Ovary (tissue), 3 donors: ENCODE measurements at regions not wholly inside any gene's neighbourhood (a gene's known extent, or its start where the extent isn't known, plus 50 kb on each side); places are given as distances from the start of the nearest gene placed in this dataset.

Experiments
- POLR2A ChIP-seq: fragments of 450-650 bp; IDR thresholded peaks from one replicate; pipeline ENCODE4 v1.6.1; 2017; ENCODE audit warnings: antibody characterized with exemption, mild to moderate bottlenecking, moderate library complexity
- TF ChIP-seq, protein P1 (sequence below), 3 donors: fragments of 450-650 bp in 2 of 3; fragments of 200-600 bp in 1 of 3; IDR thresholded peaks; one replicate each; pipeline versions ENCODE4 v1.5.1 to v1.8.0; 2016 to 2022; ENCODE audit warnings: antibody characterized with exemption in 3 of 3, mild to moderate bottlenecking in 1 of 3
- donor health status: DM: no; HTN: no; CAD: no.

GRCh38 chr6:92504509-92504908 lies 914.9 kb downstream of the EPHA7 start:
- TF ChIP-seq POLR2A, result no peak
- TF ChIP-seq, protein P1, sequence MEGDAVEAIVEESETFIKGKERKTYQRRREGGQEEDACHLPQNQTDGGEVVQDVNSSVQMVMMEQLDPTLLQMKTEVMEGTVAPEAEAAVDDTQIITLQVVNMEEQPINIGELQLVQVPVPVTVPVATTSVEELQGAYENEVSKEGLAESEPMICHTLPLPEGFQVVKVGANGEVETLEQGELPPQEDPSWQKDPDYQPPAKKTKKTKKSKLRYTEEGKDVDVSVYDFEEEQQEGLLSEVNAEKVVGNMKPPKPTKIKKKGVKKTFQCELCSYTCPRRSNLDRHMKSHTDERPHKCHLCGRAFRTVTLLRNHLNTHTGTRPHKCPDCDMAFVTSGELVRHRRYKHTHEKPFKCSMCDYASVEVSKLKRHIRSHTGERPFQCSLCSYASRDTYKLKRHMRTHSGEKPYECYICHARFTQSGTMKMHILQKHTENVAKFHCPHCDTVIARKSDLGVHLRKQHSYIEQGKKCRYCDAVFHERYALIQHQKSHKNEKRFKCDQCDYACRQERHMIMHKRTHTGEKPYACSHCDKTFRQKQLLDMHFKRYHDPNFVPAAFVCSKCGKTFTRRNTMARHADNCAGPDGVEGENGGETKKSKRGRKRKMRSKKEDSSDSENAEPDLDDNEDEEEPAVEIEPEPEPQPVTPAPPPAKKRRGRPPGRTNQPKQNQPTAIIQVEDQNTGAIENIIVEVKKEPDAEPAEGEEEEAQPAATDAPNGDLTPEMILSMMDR (IDR thresholded peaks at IDR 0.05), result no peak
